Activated CD4-positive, alpha-beta T cell treated with anti-CD3 and anti-CD28 coated beads, Interleukin-2, Interleukin-6, amounts not matched to agents 100 ng/mL and 50 ng/mL, durations not matched to agents 16 hours and 8 hours (primary cell): ENCODE measurements at regions not wholly inside any gene's neighbourhood (a gene's known extent, or its start where the extent isn't known, plus 50 kb on each side); places are given as distances from the start of the nearest gene placed in this dataset.
"Not testable (repeated sequence)": the region's sequence is repeated elsewhere in the genome, so short reads cannot be mapped to it uniquely, and the experiment has no call there.

Experiments
- DNase-seq: peaks from one replicate; pipeline ENCODE4 v3.0.0-alpha.2; 2020

GRCh38 chrX:50967736-50968135 is 57.2 kb downstream of the BMP15 start:
- DNase-seq = no peak

- not testable (repeated sequence) for DNase-seq
These were observed 58.5 kb downstream of the BMP15 start for GRCh38 chrX:50968871-50969635.

- peak; percentile 27 for DNase-seq
These were observed 60.9 kb downstream of the BMP15 start for GRCh38 chrX:50971395-50971794.

- no peak for DNase-seq
These were observed 62.7 kb downstream of the BMP15 start for GRCh38 chrX:50973199-50973598.

- DNase-seq = no peak
These were observed 68.6 kb downstream of the BMP15 start for GRCh38 chrX:50978920-50979682.

- DNase-seq = no peak
These were observed 69.7 kb downstream of the BMP15 start for GRCh38 chrX:50980251-50980650.

GRCh38 chrX:50988649-50989048 is 78.1 kb downstream of the BMP15 start:
- DNase-seq = peak; percentile 31

GRCh38 chrX:50996930-50997329 is 86.4 kb downstream of the BMP15 start:
- no peak for DNase-seq

- DNase-seq = not testable (repeated sequence)
These were observed 89.8 kb downstream of the BMP15 start for GRCh38 chrX:51000384-51000783.

GRCh38 chrX:51001733-51002632 is 91.4 kb downstream of the BMP15 start:
- not testable (repeated sequence) for DNase-seq

GRCh38 chrX:51006064-51006463 is 95.5 kb downstream of the BMP15 start:
- DNase-seq = no peak

- DNase-seq = no peak
These were observed 113.7 kb downstream of the BMP15 start for GRCh38 chrX:51024106-51024696.

GRCh38 chrX:51026862-51027261 is 116.3 kb downstream of the BMP15 start:
- no peak for DNase-seq

GRCh38 chrX:51035746-51036145 is 125.2 kb downstream of the BMP15 start:
- DNase-seq = no peak

GRCh38 chrX:51047950-51048349 is 137.4 kb downstream of the BMP15 start:
- DNase-seq = no peak

- DNase-seq = no peak
These were observed 143.2 kb downstream of the BMP15 start for GRCh38 chrX:51053741-51054140.

- no peak for DNase-seq
These were observed 187.5 kb downstream of the BMP15 start for GRCh38 chrX:51098046-51098445.

GRCh38 chrX:51119058-51119926 is 208.8 kb downstream of the BMP15 start:
- not testable (repeated sequence) for DNase-seq

- DNase-seq = not testable (repeated sequence)
These were observed 206.9 kb upstream of the NUDT10 start for GRCh38 chrX:51125743-51126142.

- DNase-seq = peak; percentile 67
These were observed 187.7 kb upstream of the NUDT10 start for GRCh38 chrX:51144828-51145442.

- no peak for DNase-seq
These were observed 183.8 kb upstream of the NUDT10 start for GRCh38 chrX:51148848-51149247.
